Thyroid gland (tissue), 4 donors: ENCODE measurements at regions not wholly inside any gene's neighbourhood (a gene's known extent, or its start where the extent isn't known, plus 50 kb on each side); places are given as distances from the start of the nearest gene placed in this dataset.

Experiments used
- POLR2A ChIP-seq, 2 donors: fragments of 450-650 bp; IDR thresholded peaks; one replicate each; pipeline ENCODE4 v1.6.1; 2017; ENCODE audit warnings: antibody characterized with exemption in 2 of 2, mild to moderate bottlenecking in 2 of 2, moderate library complexity in 1 of 2
- TF ChIP-seq, protein P1 (sequence below), 6 experiments: fragments of 200-600 bp in 3 of 6; fragments of 450-650 bp in 3 of 6; sonication (generic) in 3 of 6; IDR thresholded peaks; one replicate each; pipeline ENCODE4 v1.5.1; 2016 to 2019; ENCODE audit warnings: antibody characterized with exemption in 6 of 6, mild to moderate bottlenecking in 2 of 6, inconsistent platforms in 1 of 6, moderate library complexity in 1 of 6

DNA sequence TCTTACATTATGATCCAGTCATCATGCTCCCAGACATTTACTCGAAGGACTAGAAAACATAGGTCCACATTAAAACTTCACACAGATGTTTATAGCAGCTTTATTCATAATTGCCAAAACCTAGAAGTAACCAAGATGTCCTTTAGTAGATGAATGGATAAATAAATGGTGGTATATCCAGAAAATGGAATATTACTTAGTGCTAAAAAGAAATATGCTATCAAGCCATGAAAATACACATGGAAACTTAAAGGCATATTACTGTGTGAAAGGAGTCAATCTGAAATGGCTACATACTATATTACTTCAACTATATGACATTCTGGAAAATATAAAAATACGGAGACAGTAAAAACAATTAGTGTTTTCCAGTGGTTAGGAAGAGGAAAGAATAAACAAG lies 1039.1 kb upstream of the INTU start:
- TF ChIP-seq, protein P1, sequence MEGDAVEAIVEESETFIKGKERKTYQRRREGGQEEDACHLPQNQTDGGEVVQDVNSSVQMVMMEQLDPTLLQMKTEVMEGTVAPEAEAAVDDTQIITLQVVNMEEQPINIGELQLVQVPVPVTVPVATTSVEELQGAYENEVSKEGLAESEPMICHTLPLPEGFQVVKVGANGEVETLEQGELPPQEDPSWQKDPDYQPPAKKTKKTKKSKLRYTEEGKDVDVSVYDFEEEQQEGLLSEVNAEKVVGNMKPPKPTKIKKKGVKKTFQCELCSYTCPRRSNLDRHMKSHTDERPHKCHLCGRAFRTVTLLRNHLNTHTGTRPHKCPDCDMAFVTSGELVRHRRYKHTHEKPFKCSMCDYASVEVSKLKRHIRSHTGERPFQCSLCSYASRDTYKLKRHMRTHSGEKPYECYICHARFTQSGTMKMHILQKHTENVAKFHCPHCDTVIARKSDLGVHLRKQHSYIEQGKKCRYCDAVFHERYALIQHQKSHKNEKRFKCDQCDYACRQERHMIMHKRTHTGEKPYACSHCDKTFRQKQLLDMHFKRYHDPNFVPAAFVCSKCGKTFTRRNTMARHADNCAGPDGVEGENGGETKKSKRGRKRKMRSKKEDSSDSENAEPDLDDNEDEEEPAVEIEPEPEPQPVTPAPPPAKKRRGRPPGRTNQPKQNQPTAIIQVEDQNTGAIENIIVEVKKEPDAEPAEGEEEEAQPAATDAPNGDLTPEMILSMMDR (IDR thresholded peaks at IDR 0.05) = no peak
- no peak for TF ChIP-seq POLR2A (IDR thresholded peaks at IDR 0.05)
